NCI-H1092 treated with DMSO at 0.1 percent for 48 hours (cell line): ENCODE measurements at regions not wholly inside any gene's neighbourhood (a gene's known extent, or its start where the extent isn't known, plus 50 kb on each side); places are given as distances from the start of the nearest gene placed in this dataset.

Source experiments
- DNase-seq: peaks from one replicate; lab custom pipeline; 2025; lab: John Stamatoyannopoulos, UW

DNA sequence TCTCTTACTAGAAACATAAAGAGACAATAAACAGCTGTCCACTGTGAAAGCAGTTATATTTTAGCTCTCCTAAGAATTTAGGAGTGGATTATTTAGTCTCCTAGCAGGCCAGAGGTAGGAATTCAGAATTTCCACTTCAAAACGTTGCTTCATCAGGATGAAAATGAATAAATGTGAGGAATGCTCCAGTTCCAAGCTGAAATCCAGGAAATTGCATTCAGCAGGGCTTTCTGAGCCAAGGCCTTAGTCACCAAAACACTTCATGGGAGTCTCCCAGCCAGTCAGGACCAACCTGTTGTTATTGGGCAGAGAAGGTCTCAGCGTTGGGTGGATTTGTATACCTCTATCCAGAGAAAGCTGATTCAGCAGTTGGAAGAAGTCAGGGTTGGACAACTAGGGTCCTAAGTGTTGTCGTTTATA lies 1040.3 kb downstream of the TLE1 start:
- DNase-seq, result no peak

DNA sequence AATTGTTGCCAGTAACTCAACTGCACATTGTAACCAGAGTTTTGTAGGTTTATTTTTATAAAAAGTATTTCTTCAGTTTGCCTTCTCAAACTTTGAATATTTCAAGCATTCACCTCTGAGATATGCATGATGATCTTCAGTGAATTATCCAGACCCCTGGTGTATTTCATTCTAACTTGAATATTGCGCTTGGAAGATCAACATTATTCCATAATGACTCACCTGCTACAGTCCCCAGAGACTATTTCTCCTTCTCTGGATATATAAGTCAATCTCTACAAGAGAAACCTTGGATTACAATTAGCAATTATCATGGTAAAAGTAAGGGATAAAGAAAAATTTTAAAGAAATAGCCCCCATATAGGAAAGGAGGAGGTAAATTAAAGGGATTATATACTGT lies 1041.0 kb downstream of the TLE1 start:
- DNase-seq, result no peak

DNA sequence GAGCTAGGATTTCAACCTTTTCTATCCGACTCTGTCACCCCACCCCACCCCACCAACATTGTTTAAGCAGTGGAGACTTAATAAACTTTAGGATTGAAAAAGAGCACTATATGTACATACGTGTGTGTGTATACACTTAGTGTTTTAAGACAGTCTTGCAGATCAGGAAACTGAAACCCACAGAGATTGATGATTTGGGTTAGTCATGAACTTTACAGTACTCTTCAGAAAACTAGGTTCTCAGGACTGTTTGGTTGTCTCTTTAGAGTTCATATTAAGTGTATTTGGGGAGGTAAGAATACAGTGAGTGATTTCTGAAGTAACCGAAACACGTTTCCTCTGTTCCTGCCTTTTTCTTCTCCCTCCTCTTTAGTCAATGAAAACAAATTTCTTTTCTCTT lies 1043.1 kb downstream of the TLE1 start:
- DNase-seq, result no peak

DNA sequence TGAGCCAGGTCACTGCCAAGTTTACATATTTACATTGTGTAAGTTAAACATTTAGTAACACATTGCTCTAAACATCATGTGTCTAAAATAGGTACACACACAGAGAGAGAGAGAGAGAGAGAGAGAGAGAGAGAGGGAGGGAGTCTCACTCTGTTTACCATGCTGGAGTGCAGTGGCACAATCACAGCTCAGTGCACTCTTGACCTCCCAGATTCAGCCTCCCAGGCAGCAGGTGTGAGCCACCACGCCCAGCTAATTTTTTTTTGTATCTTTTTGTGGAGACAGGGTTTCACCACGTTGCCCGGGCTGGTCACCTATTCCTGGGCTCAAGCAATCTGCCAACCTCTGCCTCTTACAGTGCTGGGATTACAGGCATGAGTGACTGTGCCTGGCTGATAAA lies 1045.3 kb downstream of the TLE1 start:
- DNase-seq, result no peak

DNA sequence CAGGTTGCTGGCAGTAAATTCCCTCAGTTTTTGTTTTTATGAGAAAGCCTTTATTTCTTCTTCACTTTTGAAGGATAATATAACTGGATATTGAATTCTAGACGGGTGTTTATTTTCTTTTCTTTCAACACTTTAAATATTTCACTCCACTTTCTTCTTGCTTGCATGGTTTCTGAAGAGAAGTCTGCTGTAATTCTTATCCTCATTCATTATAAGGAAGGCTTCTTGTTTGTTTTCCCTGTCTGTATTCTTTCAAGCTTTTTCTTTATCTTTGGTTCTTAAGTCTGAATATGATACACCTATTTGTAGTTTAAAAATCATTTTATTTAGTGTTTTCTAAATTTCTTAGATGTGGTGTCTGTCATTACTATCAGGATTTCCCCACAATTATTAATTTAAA lies 1054.3 kb downstream of the TLE1 start:
- DNase-seq, result no peak

DNA sequence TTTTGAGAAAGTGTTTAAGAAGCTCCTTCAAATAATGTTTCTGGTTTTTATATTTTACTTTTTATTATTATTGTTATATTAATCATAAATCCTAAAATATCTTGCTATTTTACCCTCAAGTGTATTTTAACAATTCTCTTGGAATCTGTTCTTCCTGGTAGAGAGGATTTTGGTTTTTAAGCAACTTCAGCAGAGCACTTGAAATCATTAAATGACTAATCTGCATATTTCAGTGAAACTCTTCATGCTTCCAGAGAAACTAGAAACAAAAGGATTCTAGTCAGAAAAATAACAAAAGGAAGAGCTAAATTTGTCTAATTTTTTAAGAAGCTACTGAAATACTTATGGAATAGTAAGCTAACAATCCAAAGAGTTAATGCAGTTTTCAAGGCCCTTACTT lies 1057.3 kb downstream of the TLE1 start:
- DNase-seq, result no peak

DNA sequence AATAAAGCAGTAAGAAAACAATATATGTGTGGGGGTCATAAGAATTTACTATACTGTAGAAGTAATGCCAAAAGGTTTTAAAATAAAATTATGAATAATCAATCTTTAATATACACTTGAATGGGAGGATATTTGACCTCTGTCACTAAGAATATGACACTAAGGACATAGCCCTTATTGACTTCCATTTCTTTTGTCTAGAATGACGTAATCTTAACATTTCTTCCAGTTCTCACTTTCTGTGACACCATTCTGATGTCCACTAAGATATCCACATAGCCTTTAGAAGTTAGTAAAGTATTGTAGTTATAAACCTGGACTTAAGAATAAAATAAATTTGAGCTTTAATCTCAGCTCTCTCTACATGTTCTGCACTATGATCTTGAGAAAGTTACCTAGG lies 1050.7 kb downstream of the TLE4 start:
- DNase-seq, result no peak

DNA sequence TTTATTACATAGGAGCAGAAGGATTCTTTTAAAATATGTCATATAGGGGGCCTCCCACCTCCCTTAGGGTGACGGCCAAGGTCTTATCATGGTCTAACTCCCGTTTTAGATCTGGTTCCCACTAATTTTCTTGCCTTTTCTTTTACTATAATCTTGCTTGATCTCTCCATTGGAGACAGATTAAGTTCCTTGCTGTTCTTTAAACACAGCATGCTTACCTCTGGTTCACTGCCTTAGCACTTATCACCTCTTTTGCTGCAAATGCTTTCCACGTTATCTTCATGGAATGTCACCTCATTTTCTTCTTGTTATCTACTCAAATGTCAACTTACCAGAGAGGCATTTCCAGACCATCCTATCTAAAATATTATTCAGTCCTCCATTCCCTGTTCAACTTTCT lies 1047.6 kb downstream of the TLE4 start:
- DNase-seq, result no peak

DNA sequence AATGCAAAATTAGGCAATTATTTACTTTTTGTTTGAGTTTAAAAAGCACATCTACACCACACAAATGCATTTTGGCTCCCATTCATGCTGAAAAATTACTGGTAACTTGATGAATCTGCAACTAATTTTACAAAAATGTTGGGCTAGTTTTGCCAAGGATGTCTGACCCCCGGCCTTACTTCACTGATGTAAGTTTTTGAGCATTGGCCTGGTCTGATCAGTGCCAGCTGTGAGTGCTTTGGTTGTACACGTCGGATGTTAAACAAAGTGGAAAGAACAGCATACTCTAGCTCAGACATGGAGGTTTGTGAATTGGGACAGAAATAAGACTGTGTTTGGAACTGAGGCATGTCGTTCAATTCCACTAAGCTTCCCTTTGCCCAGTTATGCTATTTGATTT lies 1044.2 kb downstream of the TLE4 start:
- DNase-seq, result no peak

DNA sequence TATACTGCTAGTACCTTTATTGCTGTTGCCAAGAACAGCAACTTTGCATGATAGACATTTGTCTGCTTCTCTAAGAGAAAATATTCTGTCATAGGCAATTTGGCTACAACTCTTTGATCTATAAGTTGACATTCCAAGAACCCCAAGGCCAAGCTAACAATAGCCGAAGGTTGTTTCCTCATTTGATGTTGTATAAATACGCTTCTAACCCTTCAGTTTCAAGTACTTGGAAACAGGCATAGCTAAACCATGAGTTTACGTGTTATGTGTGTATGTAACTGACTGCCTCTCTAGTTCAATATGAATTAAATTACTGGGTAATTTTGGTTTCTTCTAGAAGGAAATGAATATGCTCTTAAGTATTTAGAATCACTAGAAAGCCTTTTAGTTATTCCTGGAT lies 1034.0 kb downstream of the TLE4 start:
- DNase-seq, result no peak

DNA sequence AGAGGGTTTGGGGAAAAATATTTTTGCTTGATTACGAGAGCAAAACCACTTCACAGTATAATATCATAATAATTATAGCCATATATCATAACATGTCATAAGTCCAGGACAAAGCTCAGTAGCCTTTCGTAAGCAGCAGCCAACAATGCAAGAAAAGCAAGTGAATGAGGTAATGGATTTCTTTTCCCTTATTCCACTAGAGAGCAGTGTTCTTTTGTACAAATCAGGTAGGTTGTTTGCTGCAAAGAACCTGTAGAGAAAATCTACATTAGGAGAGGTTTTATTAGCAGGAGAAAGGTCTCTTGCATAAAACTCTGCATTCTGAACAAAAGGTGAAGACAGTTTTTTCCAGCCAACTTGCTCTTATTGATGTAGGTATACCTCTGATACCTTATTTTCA lies 1033.4 kb downstream of the TLE4 start:
- DNase-seq, result peak; percentile 71

DNA sequence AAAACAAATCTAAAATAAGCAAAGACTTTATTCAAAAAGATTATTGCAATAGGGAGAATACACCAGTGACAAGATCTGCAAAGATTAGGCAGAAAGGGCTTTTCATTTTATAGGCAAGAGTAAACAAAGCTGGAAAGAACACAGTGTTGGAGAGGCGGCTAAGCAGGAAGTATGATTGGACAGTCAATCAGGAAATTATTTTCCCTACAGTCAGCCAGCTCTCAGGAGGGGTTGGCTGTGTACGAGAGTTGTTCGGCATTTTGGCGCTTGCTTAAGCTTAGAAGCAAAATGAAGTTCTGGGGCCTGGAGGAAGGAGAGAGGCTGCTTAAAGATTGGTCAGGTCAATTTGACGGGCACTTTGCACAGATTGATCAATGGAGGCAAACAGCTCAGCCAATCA lies 1030.5 kb downstream of the TLE4 start:
- no peak for DNase-seq

DNA sequence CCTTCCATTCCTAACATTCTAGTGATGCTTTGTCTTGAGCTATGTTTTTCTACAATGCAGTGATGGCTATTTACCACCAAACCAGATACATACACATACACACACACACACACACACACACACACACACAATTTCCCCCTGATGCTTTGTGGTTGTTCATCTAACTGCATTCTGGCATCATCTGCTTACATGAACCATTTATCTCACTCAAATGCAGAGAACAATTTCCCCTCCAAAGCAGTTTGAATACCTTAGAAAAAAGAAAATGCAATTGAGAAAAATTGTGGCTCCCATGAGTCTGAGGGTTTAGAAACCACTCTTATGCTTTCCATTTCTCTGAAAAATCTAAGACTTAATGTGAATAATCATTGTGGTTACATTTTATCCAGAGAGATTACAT lies 1024.8 kb downstream of the TLE4 start:
- no peak for DNase-seq

DNA sequence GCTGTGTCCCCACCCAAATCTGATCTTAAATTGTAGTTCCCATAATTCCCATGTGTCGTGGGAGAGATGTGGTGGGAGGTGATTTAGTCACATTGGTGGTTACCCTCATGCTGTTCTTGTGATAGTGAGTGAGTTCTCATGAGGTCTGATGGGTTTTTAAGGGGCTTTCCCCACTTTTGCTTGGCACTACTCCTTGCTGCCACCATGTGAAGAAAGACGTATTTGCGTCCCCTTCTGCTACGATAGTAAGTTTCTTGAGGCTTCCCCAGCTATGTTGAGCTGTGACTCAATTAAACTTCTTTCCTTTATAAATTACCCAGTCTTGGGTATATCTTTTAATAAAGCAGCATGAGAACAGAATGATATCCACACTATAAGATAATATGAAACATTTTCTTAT lies 1023.4 kb downstream of the TLE4 start:
- DNase-seq, result no peak

DNA sequence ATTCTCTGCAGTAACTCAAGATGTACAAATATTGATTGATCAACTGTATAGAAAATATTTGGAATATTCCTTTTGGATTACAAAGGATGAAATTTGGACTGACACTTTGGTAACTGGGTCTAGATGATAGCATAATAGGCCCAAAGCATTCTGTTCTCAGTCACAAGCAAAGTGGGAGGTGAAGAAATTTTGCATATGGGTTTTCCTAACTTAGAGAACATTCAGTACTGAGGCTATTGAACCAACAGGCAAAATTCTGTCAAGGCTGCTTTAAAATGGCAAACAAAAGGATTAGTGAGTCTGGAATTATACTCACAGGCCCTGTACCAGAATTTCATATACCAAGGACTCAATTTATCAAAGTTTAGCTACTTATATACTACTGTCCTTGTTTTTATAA lies 1020.6 kb downstream of the TLE4 start:
- DNase-seq, result no peak

DNA sequence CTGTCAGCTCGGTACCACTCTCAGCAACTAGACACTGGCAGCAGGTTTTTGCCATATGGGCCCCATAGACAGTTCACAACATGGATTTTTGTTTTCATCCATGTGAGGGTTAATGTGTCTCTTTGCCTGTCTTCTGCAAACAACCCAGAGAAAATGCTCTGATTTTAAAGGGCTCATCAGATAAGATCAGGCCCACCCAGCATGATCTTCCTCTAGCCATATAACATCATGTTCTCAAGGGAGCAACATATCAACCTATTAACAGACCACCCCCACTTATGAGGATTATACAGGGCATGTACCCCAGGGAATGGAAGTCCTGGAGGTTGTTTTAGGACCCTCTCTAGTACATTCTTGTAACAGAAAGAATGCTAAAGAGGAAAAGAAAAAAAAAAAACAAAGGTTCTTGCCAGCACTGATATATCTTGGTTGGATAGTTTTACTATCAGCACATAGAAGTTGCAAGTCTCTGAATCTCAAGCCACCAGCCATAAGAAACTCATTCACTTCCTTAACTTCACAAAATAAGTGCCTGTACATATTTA lies 1015.1 kb downstream of the TLE4 start:
- DNase-seq, result no peak

DNA sequence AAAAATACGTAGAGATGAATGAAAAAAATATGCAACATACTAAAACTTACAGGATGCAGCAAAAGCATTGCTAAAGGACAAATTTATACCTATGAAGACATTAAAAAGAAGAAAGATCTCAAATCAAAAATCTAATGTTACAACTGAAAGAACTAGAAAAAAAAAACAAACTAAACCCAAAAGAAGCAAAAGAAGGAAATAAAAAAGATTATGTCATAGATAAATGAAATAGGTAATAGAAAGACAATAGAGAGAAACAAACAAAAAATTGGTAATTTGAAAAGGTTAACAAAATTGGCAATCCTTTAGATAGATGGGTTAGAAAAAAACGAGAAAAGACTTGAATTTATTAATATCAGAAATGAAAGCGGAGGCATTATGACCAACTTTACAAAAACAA lies 1000.2 kb downstream of the TLE4 start:
- DNase-seq, result no peak

DNA sequence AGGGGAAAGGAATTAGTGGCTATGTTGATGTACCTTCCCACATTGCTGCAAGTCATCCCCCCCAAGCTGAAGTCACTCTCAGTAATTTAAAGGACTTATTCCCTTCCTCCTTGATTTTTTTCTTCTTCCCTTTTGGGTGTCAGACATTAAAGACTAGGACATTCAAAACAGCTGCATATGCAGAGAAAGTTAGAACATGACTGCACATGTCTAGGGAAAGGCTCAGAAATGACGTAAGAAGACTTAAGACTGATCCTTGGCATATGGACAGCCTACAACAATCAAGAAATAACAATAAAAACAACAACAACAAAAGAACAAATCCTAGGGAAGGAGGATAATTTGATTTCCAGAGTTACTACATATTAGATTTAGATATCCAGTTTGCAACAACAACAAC lies 997.5 kb downstream of the TLE4 start:
- DNase-seq, result no peak

DNA sequence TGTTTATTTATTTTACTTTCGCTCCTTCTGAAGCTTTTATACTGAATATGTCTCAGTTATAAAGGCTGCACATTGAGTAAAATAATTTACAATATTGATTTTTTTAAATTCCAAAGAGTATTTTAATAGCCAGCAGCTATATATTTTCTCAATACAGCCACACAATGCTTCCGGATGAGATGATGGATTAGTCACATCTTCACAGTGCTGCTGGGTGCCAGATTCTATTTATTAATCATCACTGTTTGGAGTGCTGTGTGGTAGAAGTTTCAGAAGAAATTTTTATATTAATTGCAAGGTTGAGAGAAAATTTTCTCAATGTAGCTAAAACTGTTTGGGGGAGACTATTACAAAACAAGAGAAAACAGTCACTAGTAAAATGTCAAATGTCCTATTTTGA lies 989.8 kb downstream of the TLE4 start:
- no peak for DNase-seq

DNA sequence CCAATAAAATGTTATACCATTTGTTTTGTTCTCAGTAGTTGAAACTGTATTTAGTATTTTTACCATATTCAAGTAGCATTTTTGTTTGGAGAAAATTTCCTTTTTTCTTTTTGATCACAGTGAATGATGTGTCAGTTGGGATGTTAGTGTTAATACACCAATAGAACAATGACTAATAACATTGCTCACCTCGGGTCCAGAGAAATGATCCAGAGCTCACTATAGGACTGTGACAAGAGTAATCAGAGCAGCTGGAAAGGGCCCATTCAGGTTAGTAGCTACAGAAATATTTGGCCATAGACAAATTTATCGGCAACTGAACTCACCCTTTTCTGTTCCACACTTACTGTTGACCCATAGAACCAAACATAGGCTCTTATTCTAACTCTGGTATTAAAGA lies 989.2 kb downstream of the TLE4 start:
- DNase-seq, result no peak

DNA sequence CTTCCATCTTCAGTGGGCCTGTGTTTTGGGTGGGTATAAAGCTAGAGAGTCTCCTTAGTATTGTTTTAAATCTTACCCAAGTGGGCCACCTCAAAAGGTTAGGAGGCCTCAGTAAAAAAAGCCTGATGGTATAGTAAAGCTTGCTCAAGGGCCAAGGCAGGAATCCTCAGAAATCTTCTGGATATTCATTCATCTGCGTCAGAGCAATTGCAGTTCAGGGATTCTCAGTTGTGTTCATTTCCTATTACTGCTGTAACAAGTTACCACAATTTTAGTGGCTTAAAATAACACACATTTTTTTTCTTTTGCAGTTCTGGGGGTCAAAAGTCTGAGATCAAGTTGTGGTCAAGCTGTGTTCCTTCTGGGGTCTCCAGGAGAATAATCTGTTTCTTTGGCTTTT lies 985.5 kb downstream of the TLE4 start:
- no peak for DNase-seq

DNA sequence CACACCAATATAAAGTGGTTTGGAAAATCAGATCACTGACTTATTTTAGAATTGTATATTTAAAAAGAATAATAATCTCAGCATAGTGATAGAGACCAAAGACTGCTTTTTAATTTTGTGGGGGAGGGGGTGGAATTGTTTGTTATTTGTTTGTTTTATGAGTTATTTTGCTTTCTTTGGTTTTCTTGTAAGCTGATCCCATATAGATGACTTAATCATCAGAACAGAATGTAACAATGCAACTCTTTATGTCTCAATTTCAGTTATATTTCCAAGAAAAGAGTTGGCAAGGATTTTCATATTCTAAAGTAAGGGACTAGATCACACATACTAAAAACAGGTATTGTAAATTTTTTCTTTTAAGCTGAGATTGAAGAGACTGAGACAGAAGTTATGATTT lies 984.9 kb downstream of the TLE4 start:
- DNase-seq, result no peak

DNA sequence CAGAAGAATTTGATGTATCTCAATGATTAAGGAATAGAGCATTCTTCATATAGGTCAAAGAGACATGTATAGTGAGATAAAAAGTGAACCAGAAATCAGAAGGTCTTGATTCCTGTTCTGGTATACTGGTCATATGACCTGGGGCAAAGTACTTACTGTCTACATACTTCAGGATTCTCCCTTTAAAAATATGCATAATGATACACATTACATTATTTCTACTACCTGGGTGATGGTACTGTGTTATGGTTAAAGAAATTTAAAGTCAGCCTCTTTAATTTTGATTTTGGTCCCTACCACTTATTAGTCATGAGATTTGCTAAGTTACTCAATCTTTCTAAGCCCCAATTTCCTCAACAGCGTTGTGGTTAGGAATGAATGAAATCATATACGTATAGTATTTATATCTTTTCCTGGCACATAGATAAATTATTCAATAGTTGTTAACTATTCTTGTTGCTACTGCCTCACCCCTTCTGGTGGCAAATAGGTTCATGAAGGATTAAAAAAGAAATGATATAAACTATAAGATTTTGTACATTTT lies 984.1 kb downstream of the TLE4 start:
- DNase-seq, result no peak

DNA sequence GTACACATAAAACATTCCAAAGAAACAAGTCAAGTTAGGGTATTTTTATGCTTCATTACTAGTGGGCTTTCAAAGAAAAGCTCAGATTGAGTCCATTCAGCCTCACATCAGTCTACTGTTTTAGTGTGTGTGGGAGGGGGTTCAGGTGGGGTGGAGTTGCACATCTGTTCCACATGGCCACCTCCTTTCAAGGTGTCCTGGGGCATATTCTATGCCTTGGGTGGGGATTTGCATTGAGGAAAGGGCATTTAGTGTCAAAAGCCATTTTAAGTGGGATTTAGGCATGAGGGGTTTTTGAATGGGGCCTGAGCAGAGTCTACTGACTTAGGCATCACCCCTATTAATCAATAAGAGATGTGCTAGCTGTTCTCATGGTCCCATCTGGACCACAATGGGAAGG lies 983.1 kb downstream of the TLE4 start:
- DNase-seq, result no peak

DNA sequence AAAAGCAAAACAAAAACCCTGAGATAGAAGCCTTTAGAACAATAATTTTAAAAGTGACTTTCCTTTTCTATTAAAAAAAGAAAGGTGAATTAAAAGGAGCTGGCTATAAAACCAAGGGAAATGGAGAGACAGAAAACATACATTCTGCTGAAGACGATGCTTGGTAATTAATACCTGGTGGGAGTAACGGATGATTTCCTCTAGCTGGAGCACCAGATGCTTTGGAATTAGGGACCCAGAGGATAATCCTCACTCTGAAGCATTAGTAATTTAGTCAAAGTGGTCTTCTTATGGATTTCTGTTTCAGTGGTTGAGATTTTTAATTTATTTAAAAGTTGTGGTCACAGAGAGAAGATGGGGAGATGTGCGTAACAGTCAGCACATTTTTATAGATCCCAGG lies 982.5 kb downstream of the TLE4 start:
- DNase-seq, result no peak
